Lower leg skin (tissue), 3 donors: ENCODE measurements at regions not wholly inside any gene's neighbourhood (a gene's known extent, or its start where the extent isn't known, plus 50 kb on each side); places are given as distances from the start of the nearest gene placed in this dataset.

Experiments used
- CTCF ChIP-seq, 3 donors: fragments of 450-650 bp; IDR thresholded peaks; one replicate each; pipeline ENCODE4 v1.5.1; 2016; ENCODE audit warnings: antibody characterized with exemption in 3 of 3, mild to moderate bottlenecking in 3 of 3, moderate library complexity in 2 of 3
- POLR2A ChIP-seq, 2 donors: fragments of 450-650 bp; IDR thresholded peaks; one replicate each; pipeline ENCODE4 v1.6.1; 2016 to 2017; ENCODE audit warnings: antibody characterized with exemption in 2 of 2, mild to moderate bottlenecking in 1 of 2, moderate library complexity in 1 of 2

- TF ChIP-seq CTCF (IDR thresholded peaks at IDR 0.05) (no peak), POLR2A (IDR thresholded peaks at IDR 0.05) (no peak)
These were observed 451.5 kb upstream of the FAT1 start for GRCh38 chr4:187175197-187175596.
